ENCODE measurements at regions not wholly inside any gene's neighbourhood (a gene's known extent, or its start where the extent isn't known, plus 50 kb on each side); places are given as distances from the start of the nearest gene placed in this dataset.
"Not testable (repeated sequence)": the region's sequence is repeated elsewhere in the genome, so short reads cannot be mapped to it uniquely, and the experiment has no call there.

DNA sequence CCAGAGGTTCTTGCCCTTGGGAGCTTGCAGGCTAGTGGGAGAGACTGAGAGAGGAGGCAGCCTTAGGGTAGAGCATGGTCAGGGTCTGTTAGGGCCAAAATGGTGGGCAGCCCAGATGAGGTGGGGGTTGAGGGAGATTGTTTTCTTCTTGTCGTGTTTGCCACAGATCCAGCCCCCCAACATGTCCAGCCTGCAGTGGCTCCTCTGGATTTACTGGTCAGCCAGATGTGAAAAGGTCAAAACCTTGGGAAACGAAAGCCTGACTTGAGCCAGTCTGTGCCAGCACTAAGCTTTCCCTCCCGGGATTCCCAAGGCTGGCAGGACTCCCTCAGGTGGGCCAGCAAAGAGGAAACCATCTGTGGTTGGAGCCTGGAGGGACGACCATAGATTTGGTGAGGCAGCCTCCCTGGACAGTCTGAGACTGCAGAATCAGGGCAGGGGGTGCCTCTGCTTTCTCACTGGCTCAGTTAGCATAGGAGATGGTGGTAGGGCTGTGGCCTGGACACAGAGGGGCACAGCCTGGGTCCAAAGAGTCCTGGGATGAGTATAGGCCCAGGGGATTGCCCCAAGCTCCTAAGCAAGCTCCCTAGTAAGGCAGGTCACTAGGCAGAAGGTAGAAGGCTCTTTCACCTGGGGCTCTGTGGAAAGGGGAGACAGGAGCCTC lies 51.2 kb upstream of the PRR23C start:
- ATAC-seq = no peak

DNA sequence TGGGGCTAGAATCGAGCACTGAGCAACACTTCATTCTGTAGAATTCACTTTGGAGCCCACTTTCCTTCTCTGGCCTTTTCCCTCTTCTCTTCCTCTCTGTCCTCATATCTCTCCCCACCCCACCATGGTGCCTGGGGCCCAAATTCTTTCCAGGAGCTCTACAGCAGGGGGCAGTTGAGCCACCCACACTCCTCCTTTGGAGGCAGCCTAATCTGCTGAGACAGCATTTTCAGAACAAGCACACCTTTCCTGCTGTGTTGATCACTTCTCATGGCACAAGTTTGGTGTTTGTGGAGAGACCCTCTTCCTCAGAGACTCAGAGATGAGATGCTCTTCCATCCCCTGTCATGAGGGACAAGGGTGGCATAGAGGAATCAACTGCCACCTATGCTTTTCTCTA lies 52.0 kb upstream of the PRR23C start:
- no peak for ATAC-seq

DNA sequence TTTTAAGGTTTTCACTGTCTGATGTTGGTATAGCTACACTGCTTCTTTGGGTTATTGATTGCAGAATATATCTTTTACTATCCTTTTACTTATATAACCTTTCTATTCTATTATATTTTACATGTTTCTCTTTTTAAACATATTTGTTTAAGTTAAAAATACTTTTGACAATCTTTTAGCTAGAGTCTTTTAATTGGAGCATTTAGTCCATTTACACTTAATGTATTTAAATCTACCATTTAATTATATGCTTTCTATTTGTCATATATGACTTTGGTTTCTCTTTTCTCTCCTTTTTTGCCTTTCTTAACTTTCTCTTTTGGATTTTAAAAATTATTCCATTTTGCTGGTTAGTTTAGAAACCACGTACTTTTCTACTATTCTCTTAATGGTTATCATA lies 53.7 kb upstream of the PRR23C start:
- ATAC-seq = no peak

DNA sequence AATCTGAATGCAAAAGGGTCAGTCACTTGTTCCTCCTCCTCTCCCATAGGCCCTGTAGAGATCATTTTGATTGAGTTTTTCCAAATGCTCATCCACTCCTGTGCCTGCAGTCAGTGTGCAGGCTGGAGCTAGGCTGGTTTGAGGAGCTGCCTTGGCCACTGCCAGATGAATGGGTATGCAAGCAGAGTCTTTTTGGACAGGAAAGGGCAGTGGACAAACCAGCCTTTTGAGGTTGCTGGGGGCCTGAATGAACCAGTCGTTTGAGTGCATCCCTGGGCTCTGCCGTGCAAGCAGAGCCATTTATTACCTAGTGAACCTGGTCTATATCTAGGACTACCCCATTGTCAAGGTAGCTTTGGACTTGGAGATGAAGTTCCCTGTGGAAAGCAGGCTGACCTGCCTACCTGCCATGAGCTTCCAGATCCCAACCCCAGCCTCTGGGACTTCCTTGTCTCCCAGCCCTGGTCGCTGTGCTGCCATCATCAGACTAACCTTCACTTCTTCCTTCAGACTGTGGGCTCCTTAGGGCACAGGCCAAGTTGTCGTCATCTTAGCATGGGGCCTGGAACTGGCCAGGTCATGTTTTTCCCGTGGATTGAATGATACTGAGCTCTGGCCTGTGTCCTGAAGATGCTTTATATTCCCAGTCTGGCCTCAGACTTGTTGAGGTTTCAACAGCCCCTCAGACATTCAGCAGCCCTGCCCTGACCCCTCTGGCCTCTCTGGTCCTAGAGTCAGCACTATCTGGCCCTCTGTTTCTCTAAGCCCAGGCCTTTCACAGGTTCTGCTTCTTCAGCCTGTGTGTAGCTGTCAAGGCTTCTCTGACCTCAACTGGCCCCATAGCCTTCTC lies 55.5 kb upstream of the PRR23C start:
- no peak for ATAC-seq

DNA sequence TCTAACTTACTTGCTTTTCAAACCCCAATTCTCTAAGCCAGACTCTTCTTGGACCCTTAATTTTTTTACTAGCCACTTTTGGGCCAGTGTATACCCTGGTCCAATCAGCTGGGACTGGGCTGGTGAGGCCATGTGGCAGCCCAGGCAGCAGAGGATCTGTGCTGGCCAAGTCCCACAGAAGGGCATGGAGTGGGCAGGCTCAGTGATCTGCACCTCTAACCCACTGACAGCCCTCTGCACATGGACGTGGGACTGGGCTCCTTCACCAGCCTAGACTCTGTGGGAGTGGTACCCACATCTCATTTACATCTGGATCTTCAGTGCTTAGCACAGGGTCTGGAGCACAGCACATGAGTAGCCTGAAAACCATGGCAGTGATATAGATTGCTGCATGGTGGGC lies 56.1 kb upstream of the PRR23C start:
- no peak for ATAC-seq

DNA sequence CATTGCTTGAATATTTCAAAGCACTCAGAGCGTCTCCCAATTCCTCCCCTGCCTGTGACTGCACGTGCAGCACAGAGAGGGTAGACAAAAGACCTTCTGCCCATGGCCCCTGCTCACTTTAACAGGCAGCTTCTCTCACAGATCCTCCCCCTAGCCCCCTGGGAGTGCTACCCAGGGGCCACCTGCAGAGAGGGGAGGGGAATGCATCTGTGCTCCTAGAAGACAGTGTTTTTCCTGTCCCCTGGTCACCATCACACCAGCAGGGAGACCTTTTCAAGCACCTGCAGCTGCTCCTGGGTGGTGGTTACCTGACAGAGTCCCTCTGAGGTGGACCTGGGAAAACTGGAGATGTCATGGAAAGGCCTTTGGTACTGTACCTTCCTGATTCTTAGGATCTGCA lies 56.7 kb upstream of the PRR23C start:
- ATAC-seq = no peak

DNA sequence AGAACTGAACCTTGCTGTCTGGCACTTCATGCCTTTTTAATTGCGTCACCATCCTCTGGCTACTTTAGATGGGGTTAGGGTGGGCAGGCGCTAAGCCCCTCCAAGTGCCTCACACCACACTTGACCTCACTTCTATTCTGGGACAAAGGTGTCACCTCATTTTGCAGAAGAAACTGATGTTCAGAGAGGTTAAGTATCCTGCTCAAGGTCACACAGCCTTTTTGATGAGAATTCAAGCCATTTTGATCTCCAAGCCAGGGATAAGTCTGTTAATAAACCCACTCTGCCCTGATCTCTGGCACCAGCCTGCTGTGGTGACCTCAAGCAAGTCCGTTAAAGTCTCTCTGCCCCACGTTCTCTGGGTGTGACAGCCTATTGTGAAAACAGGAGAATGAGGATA lies 58.8 kb upstream of the PRR23C start:
- no peak for ATAC-seq

DNA sequence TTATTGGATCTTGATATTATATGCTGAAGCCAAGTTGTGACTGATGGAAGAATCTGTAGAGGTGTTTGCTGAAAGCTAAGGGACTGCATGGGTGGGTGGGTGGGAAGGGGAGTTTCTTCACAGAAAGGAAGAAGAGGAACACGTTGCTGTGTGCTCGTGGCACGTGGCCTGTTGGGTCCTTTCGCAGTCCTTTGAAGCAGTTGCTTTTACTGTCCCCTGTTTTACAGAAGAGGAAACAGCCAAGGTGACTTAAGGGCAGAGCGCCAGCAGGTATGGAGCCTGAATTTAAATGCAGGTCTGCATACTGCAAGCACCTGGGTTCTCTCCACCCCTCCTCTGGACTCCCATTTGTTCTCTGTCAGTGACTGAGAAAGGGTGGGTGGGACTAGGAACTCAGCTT lies 59.4 kb upstream of the PRR23C start:
- no peak for ATAC-seq

DNA sequence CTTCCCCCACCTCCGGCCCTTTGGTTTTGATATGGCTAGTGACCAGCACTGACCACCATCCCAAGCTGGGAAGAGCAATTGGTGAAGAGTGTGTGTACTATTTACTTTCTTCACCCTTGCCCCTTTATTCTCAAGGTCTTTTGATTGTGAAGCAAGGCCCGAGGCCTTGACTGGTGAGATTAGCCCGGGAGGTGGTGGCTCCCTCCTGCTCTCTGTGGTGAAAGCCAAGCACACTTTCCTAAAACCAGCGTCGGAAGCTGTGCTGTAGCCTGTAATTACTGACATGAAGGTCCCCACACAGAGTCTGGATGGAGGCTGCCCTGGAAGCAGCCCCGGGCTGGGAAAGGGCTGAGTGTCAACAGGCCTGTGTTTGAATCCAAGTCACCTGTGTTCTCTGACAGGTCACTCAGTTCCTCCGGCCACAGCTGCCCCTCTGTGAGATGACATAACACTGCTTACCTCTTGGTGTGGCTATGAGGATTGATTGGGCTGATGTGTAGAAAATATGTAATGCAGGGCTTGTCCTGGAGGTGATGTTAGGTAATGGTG lies 60.5 kb upstream of the PRR23C start:
- ATAC-seq = no peak

DNA sequence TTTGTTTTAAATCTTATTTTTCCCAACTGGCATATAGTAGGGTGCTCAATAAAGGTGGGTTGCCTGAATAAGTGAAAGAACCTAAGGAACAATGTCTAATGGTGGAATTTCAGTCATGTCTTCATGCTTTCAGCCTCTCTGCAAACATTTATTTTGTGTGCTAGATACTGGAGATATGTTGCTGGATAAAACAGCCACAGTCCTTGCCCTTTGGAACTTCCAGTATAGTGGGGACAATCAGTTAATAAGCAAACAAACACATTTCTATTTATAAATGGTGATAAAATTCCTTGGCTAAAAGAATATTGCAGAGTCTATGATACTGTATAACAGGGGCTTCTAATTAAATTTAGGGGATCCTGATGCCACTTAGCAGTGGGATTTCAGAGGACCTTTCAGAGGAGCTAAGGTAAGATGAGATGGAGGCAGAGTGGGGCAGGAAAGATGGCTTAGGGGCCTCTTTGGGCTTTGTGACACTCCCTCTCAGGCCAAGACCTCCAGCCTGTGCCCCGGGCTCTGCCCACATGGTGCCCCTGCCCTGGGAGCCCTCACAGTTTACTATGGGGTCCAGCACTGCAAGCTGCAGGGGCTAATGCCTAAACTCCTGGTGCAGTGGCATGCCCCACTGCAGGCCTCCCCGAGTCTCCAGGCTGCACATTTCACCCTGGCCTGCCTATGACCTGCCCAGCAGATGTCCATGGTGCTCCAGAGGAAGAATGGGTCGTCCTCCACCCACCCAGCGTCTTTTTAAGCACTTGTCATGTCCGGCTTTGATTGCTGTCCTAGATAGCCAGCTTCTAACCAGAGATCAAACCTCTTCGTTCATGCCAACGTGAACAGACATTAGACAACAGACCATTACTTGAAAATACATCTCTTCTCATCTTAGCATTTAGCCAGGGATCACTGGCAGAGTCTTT lies 61.6 kb upstream of the PRR23C start:
- ATAC-seq = no peak

DNA sequence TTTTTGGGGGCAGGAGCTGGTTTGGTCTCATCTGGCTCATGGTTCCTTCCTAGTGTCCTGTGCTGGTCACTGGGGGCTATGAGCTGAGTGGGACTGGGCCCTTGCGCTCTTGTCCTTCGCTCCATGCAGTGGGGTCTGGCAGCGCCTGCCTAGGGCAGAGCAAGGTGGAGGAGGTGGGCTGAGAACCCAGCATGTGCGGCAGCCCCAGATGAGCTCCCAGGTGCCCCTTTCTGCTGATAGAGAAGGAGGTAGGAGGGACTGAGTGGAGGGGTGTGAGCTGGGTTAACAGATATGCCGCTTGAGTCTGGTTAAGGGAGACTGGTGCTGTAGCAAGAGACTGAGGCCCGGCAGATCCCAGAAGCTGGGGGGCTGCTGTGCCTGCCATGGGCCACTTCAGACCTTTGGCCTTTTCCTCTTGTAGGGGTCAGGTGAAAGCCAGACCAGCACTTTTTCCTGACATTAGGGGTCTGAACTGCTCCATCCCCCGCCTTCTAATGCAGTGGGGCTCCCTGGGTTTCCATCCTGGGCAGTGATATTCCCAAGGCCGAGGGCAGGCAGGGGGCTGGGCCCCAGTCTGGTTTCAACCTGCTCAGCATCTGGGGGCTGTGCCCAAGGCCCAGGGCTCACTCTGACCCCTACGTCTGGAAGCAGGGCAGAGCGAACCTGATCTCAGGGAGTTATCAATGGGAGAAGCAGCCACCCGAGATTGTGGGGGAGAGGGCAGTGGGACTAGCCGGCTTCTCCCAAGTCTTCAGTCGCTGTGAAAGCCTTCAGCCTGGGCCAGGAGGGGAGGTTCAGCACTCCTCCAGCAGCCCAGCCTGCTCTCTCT lies 62.9 kb upstream of the PRR23C start:
- no peak for ATAC-seq

DNA sequence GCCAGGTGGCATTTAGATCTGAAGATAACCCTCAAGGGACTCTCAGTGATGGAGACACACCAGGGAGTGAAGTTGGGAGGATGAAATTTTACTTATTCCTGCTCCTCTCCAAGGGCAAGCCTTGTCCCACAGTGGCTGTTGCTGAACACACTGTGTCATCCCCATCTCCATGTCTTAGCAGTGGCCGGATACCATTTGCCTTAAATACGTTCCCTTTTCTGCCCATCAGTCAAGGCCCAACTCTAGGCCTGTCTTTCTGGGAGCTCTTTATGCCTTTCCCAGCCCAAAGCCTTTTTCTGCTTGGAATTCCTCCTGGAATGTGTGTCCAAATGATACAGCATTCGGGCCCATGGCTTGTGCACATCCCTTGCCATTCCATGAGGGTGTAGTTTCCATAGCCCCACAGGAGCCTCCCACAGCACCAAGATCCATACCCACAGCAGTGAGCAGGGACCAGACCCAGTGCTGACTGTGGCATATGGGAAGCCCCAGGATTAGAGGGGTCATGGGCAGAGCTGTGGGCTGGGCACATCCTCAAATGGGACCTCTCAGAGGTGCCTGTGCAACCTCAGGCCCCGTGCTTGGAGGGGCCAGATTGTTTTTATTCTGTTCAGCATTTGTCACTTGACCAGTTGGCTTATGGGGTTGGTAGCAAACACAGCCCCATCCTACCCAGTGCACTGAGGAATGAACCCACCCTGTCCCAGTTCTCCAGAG lies 63.7 kb upstream of the PRR23C start:
- no peak for ATAC-seq

DNA sequence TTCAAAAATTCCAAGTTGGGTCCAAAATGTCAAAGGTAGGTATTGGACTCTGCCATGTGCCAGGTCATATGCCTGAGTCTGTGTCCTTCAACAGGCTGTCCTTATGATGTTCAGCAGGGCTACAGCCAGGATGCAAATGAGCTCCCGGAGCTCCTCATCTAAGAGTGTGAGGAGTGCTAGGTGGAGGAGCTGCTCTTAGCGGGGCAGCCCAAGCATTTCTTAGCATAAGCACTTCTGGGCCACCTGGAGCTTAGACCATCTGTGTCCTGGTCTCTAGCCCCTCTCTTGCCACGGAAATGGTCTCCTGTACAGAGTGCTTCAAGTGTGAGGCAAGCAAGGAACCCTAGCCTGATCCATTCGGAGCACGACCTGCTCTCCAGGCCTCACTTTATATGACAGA lies 64.6 kb upstream of the PRR23C start:
- ATAC-seq = no peak

DNA sequence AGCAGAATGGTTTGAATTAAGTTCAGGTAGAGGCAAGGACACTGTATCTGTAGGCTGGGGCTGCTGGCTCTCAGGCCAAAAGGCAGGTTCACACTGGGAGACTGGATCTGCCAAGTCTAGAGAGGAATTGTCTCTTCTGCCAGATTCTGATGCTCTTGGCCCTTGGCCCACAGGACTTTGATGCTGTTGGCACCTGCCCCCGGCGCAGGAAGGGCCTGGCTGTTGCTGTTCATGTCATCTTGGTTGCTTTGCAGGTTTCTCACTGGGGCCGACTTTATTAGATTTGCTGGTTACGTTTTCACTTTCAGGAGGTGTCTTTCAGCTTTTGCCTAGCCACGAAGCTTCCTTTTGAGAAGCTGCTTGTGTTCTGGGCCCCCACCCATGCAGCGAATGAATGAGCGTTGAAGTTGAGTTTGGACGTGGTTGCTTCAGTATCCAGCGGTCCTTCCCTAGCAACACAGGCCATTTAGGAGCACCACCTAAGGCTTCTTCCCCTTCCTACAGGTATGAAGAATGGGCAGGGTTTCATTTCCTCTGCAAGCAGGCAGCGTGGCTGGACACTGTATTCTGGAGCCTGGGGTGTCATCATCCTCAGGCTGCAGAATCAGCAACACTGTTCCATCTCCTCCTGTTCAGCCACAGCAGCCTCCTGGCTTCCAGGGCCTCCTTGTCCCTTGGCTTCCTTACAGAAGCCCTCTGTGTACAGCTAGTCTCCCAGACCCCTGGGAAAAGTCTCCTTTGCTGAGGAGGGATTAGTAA lies 65.6 kb upstream of the PRR23C start:
- no peak for ATAC-seq

DNA sequence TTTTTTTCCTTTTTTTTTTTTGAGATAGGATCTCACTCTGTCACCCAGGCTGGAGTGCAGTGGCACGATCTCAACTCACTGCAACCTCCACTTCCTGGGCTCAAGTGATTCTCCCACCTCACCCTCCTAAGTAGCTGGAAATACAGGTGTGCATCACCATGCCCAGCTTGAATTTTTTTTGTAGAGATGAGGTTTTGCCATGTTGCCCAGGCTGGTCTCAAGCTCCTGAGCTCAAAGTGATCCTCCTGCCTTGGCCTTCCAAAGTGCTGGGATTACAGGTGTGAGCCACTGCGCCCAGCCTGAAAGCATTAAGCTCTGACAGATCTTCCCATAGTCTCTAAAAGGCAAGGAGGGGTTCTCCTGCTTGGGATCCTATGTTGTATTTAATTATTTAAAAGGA lies 66.2 kb upstream of the PRR23C start:
- not testable (repeated sequence) for ATAC-seq

DNA sequence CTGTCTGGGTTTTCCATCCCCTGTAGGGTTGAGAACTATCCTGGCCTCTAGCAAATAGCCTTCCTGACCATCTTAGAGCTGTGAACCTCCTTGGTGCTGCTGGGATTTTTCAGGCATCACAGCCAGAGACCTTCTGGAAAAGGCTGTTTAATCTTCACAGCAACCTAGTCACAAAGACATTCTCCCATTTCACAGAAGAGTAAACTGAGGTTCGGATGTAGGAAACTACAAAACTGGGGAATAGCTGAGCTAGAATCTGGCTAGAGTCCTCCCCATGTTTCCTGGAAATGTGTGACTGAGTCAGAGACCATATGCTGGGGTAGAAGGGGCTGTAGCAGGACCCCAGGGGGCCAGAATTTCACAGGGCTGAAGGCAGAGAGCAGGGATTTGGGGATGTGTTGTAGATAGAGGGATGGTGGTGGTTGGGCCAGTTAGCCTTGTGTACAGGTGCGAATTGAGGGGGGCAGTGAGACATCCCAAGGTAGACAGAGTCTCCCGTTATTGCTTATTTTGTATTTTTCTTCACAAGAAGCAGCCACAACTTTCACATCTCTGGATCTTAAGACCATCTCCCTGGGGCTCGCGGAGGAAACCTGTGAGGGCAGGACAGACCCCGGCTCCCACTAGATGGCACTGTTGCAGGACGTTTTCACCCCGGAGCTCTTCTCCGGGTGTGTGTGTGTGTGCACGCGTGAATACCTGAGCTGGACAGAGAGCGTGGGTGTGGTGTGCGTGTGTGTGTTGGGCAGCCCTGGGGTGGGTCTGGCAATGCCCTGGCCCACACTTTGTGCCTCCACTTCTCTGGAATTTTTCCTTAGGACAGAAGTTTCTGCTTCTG lies 66.9 kb upstream of the PRR23C start:
- peak; percentile 78 for ATAC-seq

DNA sequence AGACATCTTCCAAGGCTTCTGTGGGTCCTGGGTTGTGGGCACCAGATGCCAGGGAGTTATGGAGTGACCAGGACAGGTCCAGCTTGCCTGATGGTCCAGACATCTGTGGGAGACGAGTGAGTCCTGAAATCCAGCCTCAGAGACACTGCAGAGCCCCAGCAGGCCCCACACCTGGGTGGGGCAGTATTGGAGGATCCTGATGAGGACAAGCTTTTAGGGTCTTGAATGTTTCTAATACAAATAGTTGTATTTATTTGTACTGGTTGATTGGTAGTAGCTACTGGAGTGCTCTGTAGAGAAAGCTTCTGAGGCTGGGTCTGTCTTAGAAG lies 67.5 kb upstream of the PRR23C start:
- no peak for ATAC-seq

DNA sequence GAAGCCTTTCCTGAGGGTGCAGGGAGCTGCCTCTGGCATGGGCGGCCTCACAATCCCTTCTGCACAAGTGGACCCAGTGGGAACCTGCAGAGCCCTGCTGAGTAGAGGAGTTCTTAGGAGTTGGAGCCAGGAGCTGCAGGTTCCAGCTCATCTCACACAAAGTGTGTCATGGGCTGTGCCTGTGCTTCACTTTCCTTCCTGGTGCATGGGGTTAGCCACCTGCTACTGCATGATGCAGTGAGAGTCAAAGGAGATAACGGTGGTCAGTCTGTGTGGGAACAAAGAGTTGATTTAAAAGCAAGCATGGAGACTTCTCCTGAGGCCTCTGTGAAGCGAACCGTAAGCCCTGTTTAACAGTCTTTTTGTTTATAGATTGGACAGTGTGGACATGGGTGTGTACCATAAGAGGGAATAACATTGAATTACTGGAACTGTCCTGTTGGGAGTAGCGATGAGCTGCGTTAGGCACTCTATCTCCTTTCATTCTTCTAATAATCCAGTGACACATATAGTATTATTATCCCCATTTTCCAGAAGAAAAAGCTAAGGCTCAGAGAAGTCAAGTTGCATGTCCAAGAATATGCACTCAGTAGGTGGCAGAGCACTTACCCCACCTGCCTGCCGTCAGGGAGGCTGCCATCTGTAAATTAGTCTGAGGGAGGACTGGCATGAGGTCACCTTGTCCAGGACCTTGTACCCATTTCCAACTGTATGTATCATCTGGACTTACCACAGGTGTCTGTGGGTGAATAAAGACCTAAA lies 68.7 kb upstream of the PRR23C start:
- ATAC-seq = peak; percentile 29

DNA sequence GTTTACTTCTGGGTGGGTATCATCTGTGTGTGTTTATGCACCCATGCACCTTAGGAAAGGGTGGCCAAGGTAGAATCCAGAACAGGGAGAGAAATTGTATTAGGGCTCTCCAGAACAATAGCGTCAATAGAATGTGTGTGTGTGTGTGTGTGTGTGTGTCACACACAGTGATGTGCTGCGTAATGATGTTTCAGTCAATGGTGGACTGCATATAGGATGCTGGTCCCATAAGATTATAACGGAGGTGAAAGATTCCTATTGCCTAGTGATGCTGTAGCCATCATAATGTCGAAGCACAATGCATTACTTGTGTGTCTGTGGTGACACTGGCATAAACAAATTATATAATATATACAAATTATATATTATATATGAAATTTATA lies 69.3 kb upstream of the PRR23C start:
- ATAC-seq = no peak
